ENCODE measurements at regions not wholly inside any gene's neighbourhood (a gene's known extent, or its start where the extent isn't known, plus 50 kb on each side); places are given as distances from the start of the nearest gene placed in this dataset.

DNA sequence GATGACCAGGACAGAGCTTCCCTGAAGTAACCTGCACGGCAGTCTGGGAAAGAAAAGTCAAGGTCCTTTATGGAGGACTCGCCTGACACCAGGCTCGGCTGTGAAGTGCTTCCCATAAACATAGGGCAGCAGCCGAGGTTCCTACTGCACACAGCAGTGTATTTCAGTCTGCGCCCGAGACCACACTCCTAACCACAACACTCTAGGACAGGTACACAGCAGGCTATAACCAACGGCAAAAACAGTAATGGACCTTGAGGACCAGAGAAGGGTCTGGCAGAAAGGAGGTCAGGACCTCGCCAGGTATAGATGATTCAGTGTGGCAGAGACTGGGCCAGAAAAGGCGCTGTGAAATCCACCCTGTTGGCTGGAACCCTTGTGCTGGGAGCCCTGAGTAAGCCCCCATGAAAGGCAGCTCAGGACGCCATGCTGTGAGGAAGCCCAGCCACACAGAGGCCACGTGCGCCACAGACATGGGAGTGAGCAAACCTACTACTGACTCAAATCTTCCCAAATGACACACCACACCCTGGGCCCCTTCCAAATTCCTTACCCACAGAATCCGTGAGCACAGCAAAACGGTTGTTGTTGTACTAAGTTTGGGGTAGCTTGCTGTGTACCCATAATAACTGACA, 129.6 kb upstream of the CST7 start:
- Histone ChIP-seq H3K9me3 (peaks cover 7% of the 10 kb centered on the region; the same call in 1 of the 3 replicates), H3K4me1 (no peaks in the 10 kb centered on the region), H3K4me2 (no peak overlapping the region), H3K4me3 (no peak overlapping the region), H3K27ac (no peak overlapping the region)
- FAIRE-seq (no peak), ATAC-seq (no peak), DNase-seq (ENCODE audit: low read depth in 1 of 2, low spot score in 1 of 2) (no peak)
- CTCF ChIA-PET = interaction anchor here (0.6 to 1.9 kb wide), 3 partner anchors 10 to 19 kb away, joined by 3 to 8 read pairs (median 4); no protein-coding TSS in a partner anchor
- POLR2A ChIA-PET = no interaction called here
- TF ChIP-seq FOSB (CRISPR knock-in tag; IDR thresholded peaks at IDR 0.05) (no peak), HOXB5 (CRISPR knock-in tag; IDR thresholded peaks at IDR 0.05) (no peak), USF2 (IDR thresholded peaks at IDR 0.05) (no peak), PHF8 (IDR thresholded peaks at IDR 0.05; ENCODE audit: borderline replicate concordance, low read depth) (no peak), EP300 (IDR thresholded peaks at IDR 0.05) (no peak), NFE2L2 (conservative IDR thresholded peaks at IDR 0.05; ENCODE audit: low read length) (no peak), HEYL (CRISPR knock-in tag; IDR thresholded peaks at IDR 0.05) (no peak), TFCP2L1 (CRISPR knock-in tag; IDR thresholded peaks at IDR 0.05) (no peak), GATA3 (IDR thresholded peaks at IDR 0.05; ENCODE audit: borderline replicate concordance) (no peak), E2F6 (IDR thresholded peaks at IDR 0.05; ENCODE audit: borderline replicate concordance, low read depth) (no peak), CHD4 (IDR thresholded peaks at IDR 0.05; ENCODE audit: borderline replicate concordance) (no peak), MAFK (IDR thresholded peaks at IDR 0.05; ENCODE audit: partially characterized antibody) (no peak), CEBPB (IDR thresholded peaks at IDR 0.05) (no peak), CHD2 (IDR thresholded peaks at IDR 0.05; ENCODE audit: low read length, partially characterized antibody) (no peak), SREBF2 (IDR thresholded peaks at IDR 0.05) (no peak)
- WGBS (ENCODE audit: missing lambda C conversion rate) = 37% methylated on average over 14 of the region's 14 CpGs

GRCh38 chr20:24820345-24820744, 128.7 kb upstream of the CST7 start:
- no peak for FAIRE-seq
- Histone ChIP-seq H3K27ac (no peak overlapping the region), H3K9me3 (peaks cover 7% of the 10 kb centered on the region; the same call in 1 of the 3 replicates), H3K4me3 (no peak overlapping the region), H3K4me1 (no peaks in the 10 kb centered on the region), H3K4me2 (no peak overlapping the region)
- ChIA-PET POLR2A (no interaction called here), CTCF (no interaction called here)
- TF ChIP-seq E2F6 (IDR thresholded peaks at IDR 0.05; ENCODE audit: borderline replicate concordance, low read depth) = no peak
- TF ChIP-seq HDAC2 (IDR thresholded peaks at IDR 0.05) = no peak
- no peak for TF ChIP-seq CHD4 (IDR thresholded peaks at IDR 0.05; ENCODE audit: borderline replicate concordance)
- no peak for TF ChIP-seq BCL3 (IDR thresholded peaks at IDR 0.05)
- TF ChIP-seq PHF8 (IDR thresholded peaks at IDR 0.05; ENCODE audit: borderline replicate concordance, low read depth) = no peak
- TF ChIP-seq, protein P1, sequence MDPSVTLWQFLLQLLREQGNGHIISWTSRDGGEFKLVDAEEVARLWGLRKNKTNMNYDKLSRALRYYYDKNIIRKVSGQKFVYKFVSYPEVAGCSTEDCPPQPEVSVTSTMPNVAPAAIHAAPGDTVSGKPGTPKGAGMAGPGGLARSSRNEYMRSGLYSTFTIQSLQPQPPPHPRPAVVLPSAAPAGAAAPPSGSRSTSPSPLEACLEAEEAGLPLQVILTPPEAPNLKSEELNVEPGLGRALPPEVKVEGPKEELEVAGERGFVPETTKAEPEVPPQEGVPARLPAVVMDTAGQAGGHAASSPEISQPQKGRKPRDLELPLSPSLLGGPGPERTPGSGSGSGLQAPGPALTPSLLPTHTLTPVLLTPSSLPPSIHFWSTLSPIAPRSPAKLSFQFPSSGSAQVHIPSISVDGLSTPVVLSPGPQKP (IDR thresholded peaks at IDR 0.05; ENCODE audit: low read depth, low read length) = no peak
- TF ChIP-seq RNF2 (IDR thresholded peaks at IDR 0.05; ENCODE audit: borderline replicate concordance, low read depth) = no peak
- TF ChIP-seq KDM5A (IDR thresholded peaks at IDR 0.05) = no peak
- TF ChIP-seq HOXB13 (CRISPR knock-in tag; IDR thresholded peaks at IDR 0.05; ENCODE audit: low read depth) = no peak
- TF ChIP-seq, protein P2, sequence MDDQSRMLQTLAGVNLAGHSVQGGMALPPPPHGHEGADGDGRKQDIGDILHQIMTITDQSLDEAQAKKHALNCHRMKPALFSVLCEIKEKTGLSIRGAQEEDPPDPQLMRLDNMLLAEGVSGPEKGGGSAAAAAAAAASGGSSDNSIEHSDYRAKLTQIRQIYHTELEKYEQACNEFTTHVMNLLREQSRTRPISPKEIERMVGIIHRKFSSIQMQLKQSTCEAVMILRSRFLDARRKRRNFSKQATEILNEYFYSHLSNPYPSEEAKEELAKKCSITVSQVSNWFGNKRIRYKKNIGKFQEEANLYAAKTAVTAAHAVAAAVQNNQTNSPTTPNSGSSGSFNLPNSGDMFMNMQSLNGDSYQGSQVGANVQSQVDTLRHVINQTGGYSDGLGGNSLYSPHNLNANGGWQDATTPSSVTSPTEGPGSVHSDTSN (IDR thresholded peaks at IDR 0.05) = no peak
- 26% methylated on average over 6 of the region's 6 CpGs for WGBS (ENCODE audit: missing lambda C conversion rate)
- DNase-seq (ENCODE audit: low read depth in 1 of 2, low spot score in 1 of 2) = no peak
- ATAC-seq = no peak

Data from A549 (cell line).